ENCODE measurements at regions not wholly inside any gene's neighbourhood (a gene's known extent, or its start where the extent isn't known, plus 50 kb on each side); places are given as distances from the start of the nearest gene placed in this dataset.

DNA sequence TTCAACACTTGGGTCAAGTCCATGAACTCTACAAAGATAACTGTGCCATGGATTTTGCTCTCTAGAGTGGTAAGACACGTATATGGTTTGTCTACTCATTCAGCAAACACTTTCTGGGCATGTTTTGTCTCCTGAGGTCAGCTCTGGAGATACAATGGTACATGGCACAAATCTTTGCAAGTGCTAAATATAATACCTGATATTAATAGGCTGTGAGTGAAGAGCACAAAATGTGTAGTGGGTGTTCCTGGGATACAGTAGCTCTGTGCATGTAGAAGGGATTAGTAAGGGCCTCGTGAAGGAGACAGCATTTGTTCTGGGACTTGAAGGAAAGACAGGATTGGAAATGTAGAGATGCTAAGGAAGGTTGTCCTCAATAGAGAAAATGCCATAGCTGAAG lies 360.9 kb downstream of the BCKDHB start:
- Histone ChIP-seq H3K27me3 (ENCODE audit: insufficient read depth, low read length) (no peaks in the 10 kb centered on the region), H3K9ac (ENCODE audit: low read length) (no peak overlapping the region), H3K4me3 (replicated peaks in 1 of 2; ENCODE audit: low read depth in 1 of 2, low read length in 2 of 2) (no peak overlapping the region), H3K4me1 (ENCODE audit: control insufficient read depth in 1 of 2, insufficient read depth in 2 of 2, low read length in 2 of 2) (no peaks in the 10 kb centered on the region), H2AFZ (ENCODE audit: low read depth, low read length, poor library complexity, severe bottlenecking) (no peak overlapping the region), H3K36me3 (ENCODE audit: control insufficient read depth in 1 of 2, insufficient read depth in 2 of 2, low read length in 2 of 2) (no peaks in the 10 kb centered on the region), H3K79me2 (ENCODE audit: insufficient read depth, low read length) (no peaks in the 10 kb centered on the region), H3K27ac (ENCODE audit: low read depth, low read length) (no peak overlapping the region), H3K9me2 (ENCODE audit: insufficient read depth) (no peaks in the 10 kb centered on the region), H3K4me2 (ENCODE audit: low read length) (no peak overlapping the region), H3K9me3 (ENCODE audit: control insufficient read depth in 1 of 2, insufficient read depth in 1 of 2, low read depth in 1 of 2, low read length in 2 of 2) (no peaks in the 10 kb centered on the region), H4K20me1 (ENCODE audit: insufficient read depth) (no peaks in the 10 kb centered on the region)
- ChIA-PET RAD21 (ENCODE audit: low non-redundant PET in 1 of 2, low total read pairs in 2 of 2, uncharacterized antibody in 2 of 2, unreplicated experiment in 2 of 2) (no interaction called here), POLR2A (no interaction called here), CTCF (no interaction called here)
- no TSS peak for BruUV-seq (replicated peaks)
- ATAC-seq (no peak), DNase-seq (ENCODE audit: low read depth, low spot score) (no peak)
- TF ChIP-seq ZFX (IDR thresholded peaks at IDR 0.05) (no peak), EGR1 (IDR thresholded peaks at IDR 0.05; ENCODE audit: low read depth) (no peak), EZH2 (IDR thresholded peaks at IDR 0.05) (no peak), SRF (IDR thresholded peaks at IDR 0.05; ENCODE audit: low read depth) (no peak), POLR2A (IDR thresholded peaks at IDR 0.05; ENCODE audit: borderline replicate concordance, extremely low read depth, insufficient read depth, insufficient read length) (no peak), CBX3 (IDR thresholded peaks at IDR 0.05; ENCODE audit: low read depth) (no peak), MAX (IDR thresholded peaks at IDR 0.05) (no peak), CEBPB (IDR thresholded peaks at IDR 0.05; ENCODE audit: low read depth) (no peak), RAD21 (IDR thresholded peaks at IDR 0.05; ENCODE audit: low read depth) (no peak)
- intact Hi-C loops (cut with micrococcal nuclease), result no loop called here

DNA sequence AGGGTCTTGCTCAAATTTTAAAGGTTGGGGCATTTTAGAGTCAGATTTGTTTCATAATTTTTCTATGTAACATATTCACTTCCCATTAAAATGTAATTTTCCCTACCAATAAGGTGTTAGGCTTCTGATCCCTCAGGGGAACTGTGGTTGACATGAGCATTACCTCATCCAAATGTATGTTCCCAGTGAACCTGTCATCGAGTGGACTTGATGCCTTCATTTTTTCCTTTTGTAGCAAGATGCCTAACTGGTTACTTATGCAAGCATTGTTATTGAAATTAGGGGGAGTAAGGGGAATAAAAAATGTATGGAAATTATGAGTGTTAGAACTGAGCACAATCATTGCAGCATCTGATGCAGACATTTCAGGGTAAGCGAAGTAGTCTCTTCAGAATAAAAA lies 360.5 kb downstream of the BCKDHB start:
- POLR2A ChIA-PET, result no interaction called here
- Histone ChIP-seq H3K36me3 (ENCODE audit: control insufficient read depth in 1 of 2, insufficient read depth in 2 of 2, low read length in 2 of 2) (no peaks in the 10 kb centered on the region), H3K79me2 (ENCODE audit: insufficient read depth, low read length) (no peaks in the 10 kb centered on the region), H3K4me1 (ENCODE audit: control insufficient read depth in 1 of 2, insufficient read depth in 2 of 2, low read length in 2 of 2) (no peaks in the 10 kb centered on the region), H4K20me1 (ENCODE audit: insufficient read depth) (no peaks in the 10 kb centered on the region), H3K9me2 (ENCODE audit: insufficient read depth) (no peaks in the 10 kb centered on the region), H2AFZ (ENCODE audit: low read depth, low read length, poor library complexity, severe bottlenecking) (no peak overlapping the region), H3K4me2 (ENCODE audit: low read length) (no peak overlapping the region), H3K9me3 (ENCODE audit: control insufficient read depth in 1 of 2, insufficient read depth in 1 of 2, low read depth in 1 of 2, low read length in 2 of 2) (no peaks in the 10 kb centered on the region), H3K27me3 (ENCODE audit: insufficient read depth, low read length) (no peaks in the 10 kb centered on the region), H3K4me3 (replicated peaks in 1 of 2; ENCODE audit: low read depth in 1 of 2, low read length in 2 of 2) (no peak overlapping the region), H3K27ac (ENCODE audit: low read depth, low read length) (no peak overlapping the region), H3K9ac (ENCODE audit: low read length) (no peak overlapping the region)
- no peak for DNase-seq (ENCODE audit: low read depth, low spot score)
- no peak for ATAC-seq
- intact Hi-C loops (cut with micrococcal nuclease), result no loop called here
- RAD21 ChIA-PET (ENCODE audit: low non-redundant PET in 1 of 2, low total read pairs in 2 of 2, uncharacterized antibody in 2 of 2, unreplicated experiment in 2 of 2), result no interaction called here
- BruUV-seq (replicated peaks), result no TSS peak
- CTCF ChIA-PET, result no interaction called here
- TF ChIP-seq, protein P1, sequence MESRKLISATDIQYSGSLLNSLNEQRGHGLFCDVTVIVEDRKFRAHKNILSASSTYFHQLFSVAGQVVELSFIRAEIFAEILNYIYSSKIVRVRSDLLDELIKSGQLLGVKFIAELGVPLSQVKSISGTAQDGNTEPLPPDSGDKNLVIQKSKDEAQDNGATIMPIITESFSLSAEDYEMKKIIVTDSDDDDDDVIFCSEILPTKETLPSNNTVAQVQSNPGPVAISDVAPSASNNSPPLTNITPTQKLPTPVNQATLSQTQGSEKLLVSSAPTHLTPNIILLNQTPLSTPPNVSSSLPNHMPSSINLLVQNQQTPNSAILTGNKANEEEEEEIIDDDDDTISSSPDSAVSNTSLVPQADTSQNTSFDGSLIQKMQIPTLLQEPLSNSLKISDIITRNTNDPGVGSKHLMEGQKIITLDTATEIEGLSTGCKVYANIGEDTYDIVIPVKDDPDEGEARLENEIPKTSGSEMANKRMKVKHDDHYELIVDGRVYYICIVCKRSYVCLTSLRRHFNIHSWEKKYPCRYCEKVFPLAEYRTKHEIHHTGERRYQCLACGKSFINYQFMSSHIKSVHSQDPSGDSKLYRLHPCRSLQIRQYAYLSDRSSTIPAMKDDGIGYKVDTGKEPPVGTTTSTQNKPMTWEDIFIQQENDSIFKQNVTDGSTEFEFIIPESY (IDR thresholded peaks at IDR 0.05; ENCODE audit: extremely low read depth, insufficient replicate concordance, low read length), result no peak
- TF ChIP-seq CEBPB (IDR thresholded peaks at IDR 0.05; ENCODE audit: low read depth) (no peak), SIN3A (IDR thresholded peaks at IDR 0.05; ENCODE audit: low read depth) (no peak), ZNF274 (IDR thresholded peaks at IDR 0.05; ENCODE audit: low read depth, low read length) (no peak), ATF3 (IDR thresholded peaks at IDR 0.05) (no peak), POLR2AphosphoS5 (IDR thresholded peaks at IDR 0.05; ENCODE audit: low read depth, low read length) (no peak), EGR1 (IDR thresholded peaks at IDR 0.05; ENCODE audit: low read depth) (no peak), REST (IDR thresholded peaks at IDR 0.05; ENCODE audit: low read depth) (no peak), MAX (IDR thresholded peaks at IDR 0.05) (no peak), EZH2 (IDR thresholded peaks at IDR 0.05) (no peak), ZFX (IDR thresholded peaks at IDR 0.05) (no peak), YY1 (IDR thresholded peaks at IDR 0.05; ENCODE audit: extremely low read depth, insufficient replicate concordance, low read depth, low read length) (no peak)
